ENCODE measurements at regions not wholly inside any gene's neighbourhood (a gene's known extent, or its start where the extent isn't known, plus 50 kb on each side); places are given as distances from the start of the nearest gene placed in this dataset.

GRCh38 chr12:116390401-116391335 is 113.2 kb upstream of the MED13L start:
- H3K14ac ChIP-seq (replicated peaks; ENCODE audit: low read depth, low read length), result peak overlapping the region; percentile 78
- in situ Hi-C loops (cut with MboI; ENCODE audit: low sequenced_read_pairs), result no loop called here
- no peaks in the 10 kb centered on the region; the same call in 1 of the 2 replicates for H4K20me1 ChIP-seq (ENCODE audit: insufficient read depth, low read length)
- peak overlapping the region; percentile 79 for H3K4ac ChIP-seq (ENCODE audit: low read depth, low read length)
- no peaks in the 10 kb centered on the region for H3K36me3 ChIP-seq (ENCODE audit: control insufficient read depth, insufficient read depth, low read length)
- no TSS peak for BruUV-seq (replicated peaks)
- peak overlapping the region; percentile 81; the same call in 1 of the 2 replicates for H3K18ac ChIP-seq (ENCODE audit: low read depth, low read length)
- TF ChIP-seq RAD21 (IDR thresholded peaks at IDR 0.05; ENCODE audit: low read length) (no peak), CEBPB (IDR thresholded peaks at IDR 0.05; ENCODE audit: low read depth, low read length) (peak; percentile 39), CTCF (conservative IDR thresholded peaks at IDR 0.05; ENCODE audit: low read depth, low read length) (no peak), POLR2A (IDR thresholded peaks at IDR 0.05; ENCODE audit: low read depth, low read length) (no peak), FOS (IDR thresholded peaks at IDR 0.05; ENCODE audit: low read depth, low read length) (no peak), USF2 (IDR thresholded peaks at IDR 0.05; ENCODE audit: low read depth, low read length) (no peak), MAZ (IDR thresholded peaks at IDR 0.05; ENCODE audit: borderline replicate concordance, low read depth, low read length) (no peak), RCOR1 (IDR thresholded peaks at IDR 0.05; ENCODE audit: insufficient replicate concordance, low read length) (no peak)
- peaks cover 21% of the 10 kb centered on the region for H3K4me1 ChIP-seq (ENCODE audit: control insufficient read depth, insufficient read depth, low read length)
- H3K4me2 ChIP-seq (ENCODE audit: low read depth, low read length), result no peak overlapping the region
- peaks cover 7% of the 10 kb centered on the region; the same call in 1 of the 2 replicates for H3K9me3 ChIP-seq (ENCODE audit: control insufficient read depth, insufficient read depth, low read length)
- no peak for ATAC-seq (ENCODE audit: low read depth)
- H2AFZ ChIP-seq (replicated peaks; ENCODE audit: low read length, poor library complexity), result peak overlapping the region; percentile 19
- H2AK5ac ChIP-seq (ENCODE audit: low read depth, low read length), result peak overlapping the region; percentile 93
- ChIA-PET CTCF (interaction anchor here (0.6 to 0.9 kb wide), 3 partner anchors 9 to 269 kb away, joined by 3 to 8 read pairs (median 3); no protein-coding TSS in a partner anchor), POLR2A (ENCODE audit: unreplicated experiment) (interaction anchor here (0.7 kb wide), 1 partner anchor 12 kb away, joined by 3 read pairs; no protein-coding TSS in a partner anchor)
- H3K79me1 ChIP-seq (ENCODE audit: low read depth in 1 of 2, low read length in 2 of 2), result peaks cover 0 to 17% of the 10 kb centered on the region in 2 experiments; a peak in 2 of 4 replicates
- H4K5ac ChIP-seq (ENCODE audit: low read depth, low read length), result no peak overlapping the region
- peak overlapping the region in 1 of 2 experiments; percentile 49; a peak in 1 of 4 replicates for H4K8ac ChIP-seq (ENCODE audit: low read depth in 2 of 2, low read length in 2 of 2)
- dilution Hi-C loops (cut with HindIII; ENCODE audit: low sequenced_read_pairs, unreplicated experiment), result no loop called here
- WGBS, 2 experiments (ENCODE audit: extremely low coverage in 2 of 2, insufficient read length in 1 of 2), result no CpG with 5 or more reads among the region's 6 CpGs
- H4K91ac ChIP-seq (ENCODE audit: insufficient read depth, low read depth, low read length), result peak overlapping the region; percentile 64
- H3K56ac ChIP-seq (ENCODE audit: extremely low read depth, insufficient read depth, low read length), result no peak overlapping the region
- DNase-seq, result no peak
- peak overlapping the region; percentile 88; the same call in 1 of the 3 replicates for H2BK15ac ChIP-seq (ENCODE audit: low read depth, low read length)
- H3K4me3 ChIP-seq (ENCODE audit: insufficient read depth, low read depth, low read length), result no peak overlapping the region
- intact Hi-C loops (cut with micrococcal nuclease), result no loop called here
- H3K23ac ChIP-seq (ENCODE audit: low read depth, low read length), result no peak overlapping the region
- H2BK20ac ChIP-seq (ENCODE audit: low read depth, low read length), result peak overlapping the region; percentile 67
- no peaks in the 10 kb centered on the region for H3K27me3 ChIP-seq (ENCODE audit: control insufficient read depth, insufficient read depth, low read length)
- H2BK5ac ChIP-seq (ENCODE audit: low read depth, low read length, poor library complexity, severe bottlenecking), result peak overlapping the region; percentile 22
- 0 out of 2 replicates have a peak overlapping the region, but pooled peaks have one; percentile 25 for H3K27ac ChIP-seq (ENCODE audit: insufficient read depth, low read length)
- H2AK9ac ChIP-seq (replicated peaks; ENCODE audit: low read depth, low read length, poor library complexity), result peak overlapping the region; percentile 51
- H2BK120ac ChIP-seq (ENCODE audit: low read depth, low read length), result peak overlapping the region; percentile 81
- H3K9ac ChIP-seq (ENCODE audit: low read depth, low read length), result no peak overlapping the region
- peaks cover 26% of the 10 kb centered on the region for H3K9me1 ChIP-seq (ENCODE audit: insufficient read depth, low read length)

Measured in IMR-90 (cell line).